Fibroblast of skin of left quadriceps (primary cell): ENCODE measurements at regions not wholly inside any gene's neighbourhood (a gene's known extent, or its start where the extent isn't known, plus 50 kb on each side); places are given as distances from the start of the nearest gene placed in this dataset.
"Not testable (repeated sequence)": the region's sequence is repeated elsewhere in the genome, so short reads cannot be mapped to it uniquely, and the experiment has no call there.

ENCODE experiments used
- DNase-seq, 2 experiments: peaks; one replicate each; pipeline ENCODE4 v3.0.0-alpha.2; 2013; ENCODE audit warnings: low read depth in 2 of 2

- DNase-seq = no peak
These were observed 142.4 kb downstream of the FCRL5 start for GRCh38 chr1:157409927-157410326.

- no peak for DNase-seq
These were observed 144.3 kb downstream of the FCRL5 start for GRCh38 chr1:157407917-157408525.

- DNase-seq = no peak
These were observed 144.9 kb downstream of the FCRL5 start for GRCh38 chr1:157407367-157407766.

GRCh38 chr1:157405662-157406061, 146.7 kb downstream of the FCRL5 start:
- no peak for DNase-seq

GRCh38 chr1:157404614-157405013, 147.7 kb downstream of the FCRL5 start:
- DNase-seq = no peak

- no peak for DNase-seq
These were observed 148.2 kb downstream of the FCRL5 start for GRCh38 chr1:157404063-157404501.

GRCh38 chr1:157403608-157404007, 148.7 kb downstream of the FCRL5 start:
- DNase-seq = no peak

GRCh38 chr1:157403203-157403602, 149.1 kb downstream of the FCRL5 start:
- peak in 1 of 2 experiments; percentile 4 for DNase-seq

- DNase-seq = no peak
These were observed 151.5 kb downstream of the FCRL5 start for GRCh38 chr1:157400766-157401165.

- no peak for DNase-seq
These were observed 152.3 kb downstream of the FCRL5 start for GRCh38 chr1:157399984-157400382.

GRCh38 chr1:157399343-157399983, 152.9 kb downstream of the FCRL5 start:
- no peak for DNase-seq

- peak; percentile 82 to 84 for DNase-seq
These were observed 161.7 kb downstream of the FCRL5 start for GRCh38 chr1:157390651-157391050.

GRCh38 chr1:157388057-157388456, 164.3 kb downstream of the FCRL5 start:
- no peak for DNase-seq

GRCh38 chr1:157384258-157384657, 168.1 kb downstream of the FCRL5 start:
- no peak for DNase-seq

- no peak for DNase-seq
These were observed 170.0 kb downstream of the FCRL5 start for GRCh38 chr1:157382351-157382750.

GRCh38 chr1:157380523-157380922, 171.8 kb downstream of the FCRL5 start:
- DNase-seq = no peak

GRCh38 chr1:157377280-157377713, 175.0 kb downstream of the FCRL5 start:
- peak; percentile 24 to 25 for DNase-seq

GRCh38 chr1:157376681-157377080, 175.6 kb downstream of the FCRL5 start:
- no peak for DNase-seq

- not testable (repeated sequence) for DNase-seq
These were observed 180.0 kb downstream of the FCRL5 start for GRCh38 chr1:157372311-157372710.

- no peak for DNase-seq
These were observed 180.5 kb downstream of the FCRL5 start for GRCh38 chr1:157371826-157372225.

GRCh38 chr1:157371221-157371620, 181.1 kb downstream of the FCRL5 start:
- DNase-seq = no peak

- no peak for DNase-seq
These were observed 181.6 kb downstream of the FCRL5 start for GRCh38 chr1:157370698-157371097.

GRCh38 chr1:157369808-157370521, 182.3 kb downstream of the FCRL5 start:
- peak; percentile 24 to 26 for DNase-seq
